T-helper 1 cell treated with Interleukin-12 subunit alpha and Interleukin-12 subunit beta and Interleukin-4 antibody, amounts not matched to agents 30 μg/mL and 1 μg/mL, for 36 hours (primary cell): ENCODE measurements at regions not wholly inside any gene's neighbourhood (a gene's known extent, or its start where the extent isn't known, plus 50 kb on each side); places are given as distances from the start of the nearest gene placed in this dataset.

Experiments
- H3K27ac Mint-ChIP-seq: one replicate; pipeline ENCODE4 v1.8.0; 2021; ENCODE audit warnings: mild to moderate bottlenecking, mixed read lengths
- H3K27me3 Mint-ChIP-seq: one replicate; pipeline ENCODE4 v1.8.0; 2021; ENCODE audit warnings: low read depth, mixed read lengths
- H3K36me3 Mint-ChIP-seq: one replicate; pipeline ENCODE4 v1.8.0; 2021; ENCODE audit warnings: low read depth, mixed read lengths
- H3K4me1 Mint-ChIP-seq: one replicate; pipeline ENCODE4 v1.8.0; 2021; ENCODE audit warnings: low read depth, mixed read lengths
- H3K4me3 Mint-ChIP-seq: one replicate; pipeline ENCODE4 v1.8.0; 2021; ENCODE audit warnings: mild to moderate bottlenecking, moderate library complexity, mixed read lengths
- H3K9me3 Mint-ChIP-seq: one replicate; pipeline ENCODE4 v1.8.0; 2021; ENCODE audit warnings: mixed read lengths

DNA sequence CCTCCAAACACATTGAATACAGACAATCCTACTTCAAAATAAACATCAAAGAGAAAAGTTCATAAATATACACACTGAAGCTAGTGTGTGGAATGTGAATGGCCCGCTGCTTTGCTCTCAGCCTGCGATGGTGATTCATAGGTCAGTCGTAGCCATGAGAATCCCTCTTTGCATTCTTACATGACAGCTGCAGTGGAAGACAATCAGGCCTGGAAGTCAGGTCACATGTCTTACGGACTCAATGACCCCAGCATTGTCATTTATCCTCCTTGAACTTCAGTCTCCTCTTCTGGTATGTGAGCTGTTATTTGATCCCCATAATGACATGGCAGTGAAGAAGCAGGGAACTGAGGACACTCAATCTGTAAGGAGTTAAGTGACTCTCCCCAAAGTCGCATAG lies 217.8 kb upstream of the EOMES start:
- Mint-ChIP-seq H3K9me3 (no peaks in the 10 kb centered on the region), H3K36me3 (peaks cover 2% of the 10 kb centered on the region), H3K4me1 (peaks cover 5% of the 10 kb centered on the region), H3K27ac (no peak overlapping the region), H3K4me3 (no peak overlapping the region), H3K27me3 (no peaks in the 10 kb centered on the region)

- peaks cover 2% of the 10 kb centered on the region for H3K36me3 Mint-ChIP-seq
- H3K27ac Mint-ChIP-seq, result no peak overlapping the region
- no peak overlapping the region for H3K4me3 Mint-ChIP-seq
- H3K9me3 Mint-ChIP-seq, result no peaks in the 10 kb centered on the region
- no peaks in the 10 kb centered on the region for H3K27me3 Mint-ChIP-seq
- no peaks in the 10 kb centered on the region for H3K4me1 Mint-ChIP-seq
Measured at GRCh38 chr3:27943106-27943505, 221.0 kb upstream of the EOMES start.

DNA sequence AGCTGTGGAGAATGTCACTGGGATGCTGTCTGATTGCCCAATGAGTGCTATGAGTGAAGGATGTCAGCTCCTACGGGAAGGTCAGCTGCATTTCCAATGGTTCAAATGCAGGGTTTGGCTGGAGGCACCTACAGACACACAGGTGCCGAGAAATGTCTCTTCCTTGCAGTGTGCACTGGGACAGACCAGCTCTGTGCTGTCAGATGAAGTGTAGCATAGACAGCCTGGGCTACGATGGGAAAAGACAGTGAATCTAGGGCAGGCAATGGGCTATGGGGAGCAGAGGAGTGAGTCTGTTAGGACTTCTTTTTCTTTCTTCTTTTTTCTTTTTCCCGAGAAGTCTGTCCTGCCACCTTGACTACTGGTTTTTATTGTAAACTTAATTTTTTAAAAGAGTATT lies 223.1 kb upstream of the EOMES start:
- Mint-ChIP-seq H3K9me3 (peaks cover 16% of the 10 kb centered on the region), H3K27ac (no peak overlapping the region), H3K36me3 (peaks cover 2% of the 10 kb centered on the region), H3K27me3 (no peaks in the 10 kb centered on the region), H3K4me3 (no peak overlapping the region), H3K4me1 (no peaks in the 10 kb centered on the region)

GRCh38 chr3:27960133-27960532 lies 238.0 kb upstream of the EOMES start:
- no peaks in the 10 kb centered on the region for H3K36me3 Mint-ChIP-seq
- no peak overlapping the region for H3K4me3 Mint-ChIP-seq
- no peak overlapping the region for H3K27ac Mint-ChIP-seq
- H3K9me3 Mint-ChIP-seq, result peaks cover 7% of the 10 kb centered on the region
- H3K27me3 Mint-ChIP-seq, result no peaks in the 10 kb centered on the region
- H3K4me1 Mint-ChIP-seq, result no peaks in the 10 kb centered on the region

DNA sequence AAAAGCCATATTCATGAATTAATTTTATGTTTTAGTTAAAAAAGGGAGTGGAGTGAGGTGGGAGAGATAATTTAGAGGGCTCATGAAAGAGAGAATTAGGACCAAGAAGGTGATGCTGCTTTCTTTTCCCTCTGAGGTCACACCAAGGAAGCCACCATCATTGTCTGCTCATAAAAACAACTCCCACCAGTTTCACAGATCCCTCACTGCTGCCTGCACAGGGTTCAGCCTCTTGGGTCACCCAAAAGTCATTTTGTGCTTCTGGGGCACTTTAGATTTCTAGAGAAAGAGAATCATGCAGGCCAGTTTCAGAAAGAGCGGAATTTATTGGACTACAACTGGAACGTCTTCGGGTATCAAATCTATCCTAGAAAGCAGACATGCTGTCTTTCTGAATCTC lies 241.4 kb upstream of the EOMES start:
- Mint-ChIP-seq H3K4me3 (no peak overlapping the region), H3K9me3 (peaks cover 7% of the 10 kb centered on the region), H3K27ac (no peak overlapping the region), H3K27me3 (no peaks in the 10 kb centered on the region), H3K36me3 (peaks cover 2% of the 10 kb centered on the region), H3K4me1 (no peaks in the 10 kb centered on the region)

DNA sequence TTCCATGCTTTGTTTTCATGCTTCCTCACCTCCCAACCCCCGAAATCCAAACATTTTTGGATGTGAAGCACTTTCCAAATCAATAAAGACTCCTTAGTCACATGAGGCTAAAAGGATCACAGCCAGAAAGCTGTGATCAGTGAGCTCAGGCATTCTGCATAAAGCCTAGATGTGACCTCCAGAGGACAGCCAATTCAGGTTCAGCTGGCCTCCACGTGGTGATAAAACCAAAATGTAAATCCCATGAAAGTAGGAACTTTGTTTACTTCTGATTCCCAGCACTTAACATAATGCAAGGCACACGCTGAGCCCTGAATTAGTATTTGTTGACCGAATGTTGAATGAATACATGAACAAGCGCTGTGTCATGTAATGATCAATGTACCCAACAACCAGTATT lies 249.5 kb upstream of the EOMES start:
- Mint-ChIP-seq H3K27me3 (peaks cover 4% of the 10 kb centered on the region), H3K4me1 (peaks cover under 1% of the 10 kb centered on the region), H3K36me3 (peaks cover 2% of the 10 kb centered on the region), H3K9me3 (peaks cover 16% of the 10 kb centered on the region), H3K27ac (no peak overlapping the region), H3K4me3 (no peak overlapping the region)

- H3K9me3 Mint-ChIP-seq, result peaks cover 6% of the 10 kb centered on the region
- H3K27me3 Mint-ChIP-seq, result no peaks in the 10 kb centered on the region
- peaks cover 7% of the 10 kb centered on the region for H3K4me1 Mint-ChIP-seq
- no peak overlapping the region for H3K4me3 Mint-ChIP-seq
- H3K27ac Mint-ChIP-seq, result no peak overlapping the region
- peaks cover 2% of the 10 kb centered on the region for H3K36me3 Mint-ChIP-seq
Measured at GRCh38 chr3:27976933-27977332, 254.8 kb upstream of the EOMES start.

DNA sequence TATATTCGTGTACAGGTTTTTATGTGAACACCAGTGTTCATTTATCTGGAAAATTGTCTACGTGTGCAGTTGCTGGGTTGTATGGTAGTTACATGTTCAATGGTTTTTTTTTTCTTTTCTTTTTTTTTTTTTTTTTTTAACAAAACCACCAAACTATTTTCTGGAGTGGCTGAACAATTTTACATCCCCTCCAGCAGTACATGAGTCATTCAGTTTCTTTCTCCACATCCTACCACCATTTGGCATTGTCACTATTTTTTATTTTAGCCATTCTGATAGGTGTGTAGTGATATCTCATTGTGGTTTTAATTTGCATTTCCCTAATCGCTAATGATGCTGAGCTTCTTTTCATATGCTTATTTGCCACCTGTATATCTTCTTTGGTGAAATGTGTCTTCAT lies 256.3 kb upstream of the EOMES start:
- no peaks in the 10 kb centered on the region for H3K27me3 Mint-ChIP-seq
- peaks cover 3% of the 10 kb centered on the region for H3K36me3 Mint-ChIP-seq
- H3K27ac Mint-ChIP-seq, result no peak overlapping the region
- H3K4me3 Mint-ChIP-seq, result no peak overlapping the region
- H3K9me3 Mint-ChIP-seq, result peaks cover 6% of the 10 kb centered on the region
- H3K4me1 Mint-ChIP-seq, result peaks cover 7% of the 10 kb centered on the region

- Mint-ChIP-seq H3K4me1 (peaks cover 5% of the 10 kb centered on the region), H3K36me3 (peaks cover 3% of the 10 kb centered on the region)
Measured at GRCh38 chr3:27985369-27986035, 255.9 kb upstream of the CMC1 start.

DNA sequence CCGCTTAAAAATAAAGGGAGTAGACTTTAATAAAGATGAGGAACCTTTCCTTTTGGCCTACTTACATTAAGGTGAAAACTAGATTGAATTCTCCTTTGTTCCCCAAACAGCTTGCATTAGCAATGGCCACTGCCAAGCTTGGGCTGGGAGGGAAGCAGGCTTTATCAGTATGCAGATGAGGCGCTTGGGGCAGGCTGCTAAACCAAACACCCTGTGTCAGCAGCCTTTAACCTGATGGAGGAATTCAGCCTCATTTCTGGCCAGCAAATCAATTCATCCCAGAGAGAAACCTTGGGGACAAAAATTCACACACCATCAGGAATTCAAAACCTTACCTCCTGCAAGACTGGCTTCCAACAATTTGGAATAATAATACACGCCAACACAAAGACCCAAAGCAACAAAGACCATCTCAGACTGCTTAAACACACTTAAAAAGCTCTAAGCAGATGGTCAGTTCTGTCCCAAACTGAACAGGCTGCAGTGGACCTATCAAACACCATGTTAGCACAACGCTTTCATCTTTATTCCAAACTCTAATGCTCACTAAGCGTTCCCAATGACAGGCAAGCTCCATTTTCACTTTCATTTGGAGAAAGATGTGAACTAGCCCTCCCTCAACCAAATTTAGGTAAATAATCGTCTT lies 255.1 kb upstream of the CMC1 start:
- Mint-ChIP-seq H3K4me3 (no peak overlapping the region), H3K9me3 (peaks cover 2% of the 10 kb centered on the region), H3K36me3 (peaks cover 3% of the 10 kb centered on the region), H3K4me1 (no peaks in the 10 kb centered on the region), H3K27me3 (no peaks in the 10 kb centered on the region), H3K27ac (no peak overlapping the region)

More at GRCh38 chr3:27985369-27986035, 255.9 kb upstream of the CMC1 start:
- no peak overlapping the region for H3K4me3 Mint-ChIP-seq
- H3K9me3 Mint-ChIP-seq, result peaks cover 6% of the 10 kb centered on the region
- H3K27me3 Mint-ChIP-seq, result no peaks in the 10 kb centered on the region
- H3K27ac Mint-ChIP-seq, result no peak overlapping the region

DNA sequence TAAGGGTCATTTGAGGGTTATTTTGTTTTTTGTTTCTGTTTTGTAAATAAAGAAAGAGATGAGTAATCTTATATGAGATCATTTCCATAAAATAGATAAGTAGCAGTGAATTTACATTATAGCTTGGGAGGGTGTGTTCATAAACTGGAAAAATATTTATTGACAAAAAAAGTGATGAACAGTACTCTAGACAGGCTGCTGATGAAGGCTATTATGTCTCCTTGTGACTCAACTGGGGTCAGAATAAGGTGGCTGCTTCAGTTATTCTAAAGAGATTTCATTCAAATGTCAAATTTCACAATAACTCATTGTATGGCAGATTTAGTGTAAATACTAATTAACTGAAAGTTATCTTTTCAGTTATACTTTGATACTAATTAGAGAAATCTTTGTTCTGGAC lies 251.1 kb upstream of the CMC1 start:
- peaks cover 1% of the 10 kb centered on the region for H3K9me3 Mint-ChIP-seq
- no peaks in the 10 kb centered on the region for H3K4me1 Mint-ChIP-seq
- no peak overlapping the region for H3K27ac Mint-ChIP-seq
- no peak overlapping the region for H3K4me3 Mint-ChIP-seq
- no peaks in the 10 kb centered on the region for H3K27me3 Mint-ChIP-seq
- H3K36me3 Mint-ChIP-seq, result no peaks in the 10 kb centered on the region

DNA sequence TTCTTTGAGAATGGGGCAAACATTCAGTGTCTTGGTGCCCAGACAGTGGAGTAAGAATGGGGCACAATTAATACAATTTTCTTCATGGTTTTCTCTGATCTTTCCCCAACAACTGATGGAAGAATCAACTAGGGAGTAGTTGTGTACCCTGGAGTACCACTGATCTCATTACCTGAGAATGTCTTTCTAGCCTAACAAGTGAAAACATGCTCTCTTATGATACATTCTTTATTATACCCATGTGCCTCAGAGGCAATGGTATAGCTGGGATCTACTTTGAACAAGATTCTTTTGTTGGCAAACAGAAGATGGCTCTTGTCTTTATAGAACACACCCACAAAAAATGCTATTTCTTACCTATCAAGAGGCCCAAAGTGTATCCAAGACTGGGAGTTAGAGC lies 250.6 kb upstream of the CMC1 start:
- Mint-ChIP-seq H3K4me1 (no peaks in the 10 kb centered on the region), H3K9me3 (no peaks in the 10 kb centered on the region), H3K4me3 (no peak overlapping the region), H3K27ac (no peak overlapping the region), H3K27me3 (no peaks in the 10 kb centered on the region), H3K36me3 (no peaks in the 10 kb centered on the region)

- Mint-ChIP-seq H3K36me3 (no peaks in the 10 kb centered on the region), H3K27ac (no peak overlapping the region), H3K4me3 (no peak overlapping the region), H3K27me3 (no peaks in the 10 kb centered on the region), H3K9me3 (peaks cover 6% of the 10 kb centered on the region), H3K4me1 (no peaks in the 10 kb centered on the region)
Measured at GRCh38 chr3:27993051-27993450, 248.4 kb upstream of the CMC1 start.

DNA sequence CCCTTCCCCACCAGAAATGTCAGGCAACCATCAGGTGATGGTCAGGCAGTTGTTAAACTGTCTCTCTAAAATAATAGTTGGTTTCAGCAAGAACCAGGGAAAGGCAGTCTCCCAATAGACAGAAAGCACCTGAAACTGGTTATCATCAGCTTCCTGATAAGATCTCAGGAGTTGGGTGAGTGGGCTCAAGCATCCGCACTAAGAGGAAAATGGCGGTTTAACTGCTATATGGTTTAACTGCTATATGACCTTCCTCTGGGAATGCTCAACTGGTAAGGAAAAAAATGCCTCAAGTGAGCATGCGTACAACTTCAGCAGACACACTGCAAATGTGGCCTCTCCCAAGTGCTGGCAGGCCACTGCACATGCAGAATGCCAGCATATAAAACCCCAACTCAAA lies 240.8 kb upstream of the CMC1 start:
- H3K36me3 Mint-ChIP-seq, result peaks cover 2% of the 10 kb centered on the region
- no peak overlapping the region for H3K27ac Mint-ChIP-seq
- no peaks in the 10 kb centered on the region for H3K27me3 Mint-ChIP-seq

DNA sequence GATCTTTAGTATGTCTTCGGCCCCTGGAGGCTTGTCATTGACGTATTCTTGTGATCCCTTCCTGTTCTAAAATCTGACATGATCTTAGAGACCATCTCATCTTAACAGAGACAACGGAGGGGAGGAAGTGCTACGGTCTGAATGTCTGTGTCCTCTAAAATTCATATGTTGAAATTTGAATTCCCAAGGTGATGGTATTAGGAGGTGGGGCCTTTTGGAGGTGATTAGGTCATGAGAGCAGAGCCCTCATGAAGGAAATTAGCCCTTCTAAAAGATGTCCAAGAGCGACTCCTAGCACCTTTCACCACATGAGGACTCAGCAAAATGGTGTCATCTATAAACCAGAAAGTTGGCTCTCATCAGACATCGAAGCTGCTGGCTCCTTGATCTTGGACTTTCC lies 233.2 kb upstream of the CMC1 start:
- Mint-ChIP-seq H3K4me3 (no peak overlapping the region), H3K36me3 (no peaks in the 10 kb centered on the region), H3K4me1 (peaks cover 3% of the 10 kb centered on the region), H3K27me3 (no peaks in the 10 kb centered on the region), H3K27ac (no peak overlapping the region), H3K9me3 (peaks cover 6% of the 10 kb centered on the region)

More for the DNA sequence above, 240.8 kb upstream of the CMC1 start:
- H3K9me3 Mint-ChIP-seq, result peaks cover 20% of the 10 kb centered on the region
- no peak overlapping the region for H3K4me3 Mint-ChIP-seq
- H3K4me1 Mint-ChIP-seq, result no peaks in the 10 kb centered on the region
